CD14-positive monocyte (primary cell): ENCODE measurements at regions not wholly inside any gene's neighbourhood (a gene's known extent, or its start where the extent isn't known, plus 50 kb on each side); places are given as distances from the start of the nearest gene placed in this dataset.
"Not testable (repeated sequence)": the region's sequence is repeated elsewhere in the genome, so short reads cannot be mapped to it uniquely, and the experiment has no call there.

Experiments used
- DNase-seq, 3 donors: peaks; one replicate each; pipeline ENCODE4 v3.0.0-alpha.2; 2011 to 2022
- H2AFZ ChIP-seq: 2 replicates; pipeline ENCODE4 v1.6.0; 2012; ENCODE audit warnings: mild to moderate bottlenecking, low read depth, low read length, inconsistent platforms; ENCODE audit not compliant: insufficient read depth, poor library complexity, severe bottlenecking
- H3K27ac ChIP-seq, 2 donors: 1 replicate in 1 of 2; 2 replicates in 1 of 2; pipeline ENCODE4 v1.5.1; 2012 to 2013; ENCODE audit warnings: low read length in 2 of 2, control low read depth in 1 of 2, inconsistent platforms in 1 of 2, low read depth in 1 of 2, mild to moderate bottlenecking in 1 of 2
- H3K27me3 ChIP-seq, 2 donors: one replicate each; pipeline versions ENCODE4 v1.6.0 to v1.6.1; 2011 to 2013; ENCODE audit warnings: low read length in 2 of 2; ENCODE audit not compliant: control insufficient read depth in 2 of 2, insufficient read depth in 2 of 2
- H3K36me3 ChIP-seq, 2 donors: replicated peaks in 1 of 2; 1 replicate in 1 of 2; 2 replicates in 1 of 2; pipeline versions ENCODE4 v1.5.1 to v1.6.1; 2012 to 2013; ENCODE audit warnings: low read length in 2 of 2, control low read depth in 1 of 2, inconsistent platforms in 1 of 2, mild to moderate bottlenecking in 1 of 2; ENCODE audit not compliant: insufficient read depth in 2 of 2, control insufficient read depth in 1 of 2
- H3K4me1 ChIP-seq, 2 donors: 1 replicate in 1 of 2; 2 replicates in 1 of 2; pipeline versions ENCODE4 v1.5.1 to v1.6.1; 2012 to 2013; ENCODE audit warnings: low read length in 2 of 2, control low read depth in 1 of 2, inconsistent platforms in 1 of 2, mild to moderate bottlenecking in 1 of 2, moderate library complexity in 1 of 2; ENCODE audit not compliant: insufficient read depth in 2 of 2, control insufficient read depth in 1 of 2
- H3K4me2 ChIP-seq: replicated peaks from 2 replicates; pipeline ENCODE3; 2012; ENCODE audit warnings: low read length, moderate library complexity, mild to moderate bottlenecking; ENCODE audit not compliant: poor library complexity, severe bottlenecking; ENCODE audit errors: extremely low read depth
- H3K4me3 ChIP-seq, 3 experiments: fragments of 200-600 bp in 1 of 3; sonication (generic) in 1 of 3; replicated peaks in 1 of 3; 1 replicate in 2 of 3; 2 replicates in 1 of 3; pipeline ENCODE4 v1.5.1; 2011 to 2013; ENCODE audit warnings: low read length in 3 of 3, mild to moderate bottlenecking in 3 of 3, control low read depth in 2 of 3, low read depth in 2 of 3, inconsistent platforms in 1 of 3, moderate library complexity in 1 of 3
- H3K79me2 ChIP-seq: 2 replicates; pipeline ENCODE4 v1.6.0; 2012; ENCODE audit warnings: mild to moderate bottlenecking, control low read depth, inconsistent platforms, low read length, moderate library complexity; ENCODE audit not compliant: insufficient read depth
- H3K9ac ChIP-seq: 2 replicates; pipeline ENCODE4 v1.6.0; 2017; ENCODE audit warnings: low read length, mild to moderate bottlenecking; ENCODE audit not compliant: insufficient read depth, poor library complexity, severe bottlenecking
- H3K9me3 ChIP-seq, 2 donors: replicated peaks in 1 of 2; 1 replicate in 1 of 2; 2 replicates in 1 of 2; pipeline versions ENCODE4 v1.5.1 to v1.6.1; 2012 to 2013; ENCODE audit warnings: low read length in 2 of 2, control low read depth in 1 of 2; ENCODE audit not compliant: control insufficient read depth in 1 of 2, insufficient read depth in 1 of 2
- H4K20me1 ChIP-seq: 2 replicates; pipeline ENCODE4 v1.6.0; 2012; ENCODE audit warnings: mild to moderate bottlenecking, low read length, control low read depth, moderate library complexity; ENCODE audit not compliant: insufficient read depth
- H3K27ac Mint-ChIP-seq, 7 donors: one replicate each; pipeline ENCODE4 v1.8.0; 2020; ENCODE audit warnings: mild to moderate bottlenecking in 7 of 7, mixed read lengths in 7 of 7, moderate library complexity in 6 of 7, inconsistent platforms in 2 of 7
- H3K27me3 Mint-ChIP-seq, 3 donors: one replicate each; pipeline ENCODE4 v1.8.0; 2021 to 2022; ENCODE audit warnings: low read depth in 3 of 3, mild to moderate bottlenecking in 3 of 3, mixed read lengths in 3 of 3, moderate library complexity in 3 of 3, inconsistent platforms in 1 of 3
- H3K36me3 Mint-ChIP-seq, 2 donors: one replicate each; pipeline ENCODE4 v1.8.0; 2020; ENCODE audit warnings: mixed read lengths in 2 of 2, inconsistent platforms in 1 of 2, mild to moderate bottlenecking in 1 of 2
- H3K4me1 Mint-ChIP-seq: one replicate; pipeline ENCODE4 v1.8.0; 2020; ENCODE audit warnings: mild to moderate bottlenecking, mixed read lengths
- H3K4me3 Mint-ChIP-seq, 2 donors: one replicate each; pipeline ENCODE4 v1.8.0; 2020; ENCODE audit warnings: mild to moderate bottlenecking in 2 of 2, mixed read lengths in 2 of 2, moderate library complexity in 1 of 2
- H3K9me3 Mint-ChIP-seq, 7 donors: one replicate each; pipeline ENCODE4 v1.8.0; 2020 to 2022; ENCODE audit warnings: mixed read lengths in 7 of 7, mild to moderate bottlenecking in 6 of 7, moderate library complexity in 6 of 7, inconsistent platforms in 2 of 7
- CTCF ChIP-seq: fragments of 200-600 bp; IDR thresholded peaks from one replicate; pipeline ENCODE4 v1.8.0; 2022; ENCODE audit warnings: antibody characterized with exemption, mild to moderate bottlenecking
- WGBS: methylation state at CpG from one replicate; pipeline ENCODE4 v1.1.5; 2013; ENCODE audit warnings: missing lambda C conversion rate; ENCODE audit not compliant: insufficient coverage; 5-methylcytosine and 5-hydroxymethylcytosine counted together
- intact Hi-C, 2 donors: fragments of 100-400 bp; cut with micrococcal nuclease; formaldehyde crosslinking; loops; one replicate each; pipeline versions ENCODE4 v1.15.0 to v1.15.1; 2023

DNA sequence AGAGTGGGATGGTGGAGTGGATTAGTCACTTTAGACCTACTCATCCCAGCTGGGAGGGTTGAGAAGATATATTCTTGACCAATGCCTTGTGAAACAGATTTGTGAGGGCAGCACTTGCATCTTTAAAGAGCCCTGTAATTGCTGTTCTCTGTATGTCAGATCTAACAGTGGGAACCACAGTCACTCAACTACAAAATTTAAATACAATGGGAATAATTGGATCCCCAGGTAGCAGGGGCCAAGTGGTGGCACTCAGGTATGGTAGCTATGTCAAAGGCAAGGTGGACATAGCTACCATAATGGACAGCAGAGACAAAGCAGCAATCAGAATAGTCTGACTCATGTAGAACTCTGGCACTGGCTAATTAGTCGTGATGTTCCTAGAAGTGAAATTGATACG lies 559.6 kb downstream of the PTPRU start:
- H3K36me3 ChIP-seq, DNase-seq, H3K79me2 ChIP-seq, H2AFZ ChIP-seq, H3K27ac ChIP-seq, H3K27me3 ChIP-seq, H3K9ac ChIP-seq, H3K4me2 ChIP-seq, H4K20me1 ChIP-seq, H3K4me3 Mint-ChIP-seq, H3K4me1 ChIP-seq, H3K4me3 ChIP-seq, H3K4me1 Mint-ChIP-seq, H3K36me3 Mint-ChIP-seq, H3K27ac Mint-ChIP-seq, H3K9me3 ChIP-seq: not testable (repeated sequence)
- Mint-ChIP-seq H3K27me3 (peaks cover 2 to 11% (median 3%) of the 10 kb centered on the region in 3 donors), H3K9me3 (peaks cover 0 to 15% (median 8%) of the 10 kb centered on the region in 7 donors)
- intact Hi-C loops, result loop anchor here in 1 of 2 donors (10.0 kb wide), 2 partner anchors 289 to 909 kb away; no protein-coding TSS in a partner anchor
- no CpG with 5 or more reads among the region's 2 CpGs for WGBS

- H3K4me3 Mint-ChIP-seq, result peak overlapping the region in 1 of 2 donors; percentile 28
- H3K79me2 ChIP-seq, result no peaks in the 10 kb centered on the region
- intact Hi-C loops, result loop anchor here in 1 of 2 donors (5.0 to 10.0 kb wide), 3 partner anchors 291 to 911 kb away; no protein-coding TSS in a partner anchor
- WGBS, result 59% methylated on average over 2 of the region's 8 CpGs
- no peak overlapping the region for H3K9ac ChIP-seq
- H3K4me1 Mint-ChIP-seq, result peaks cover 3% of the 10 kb centered on the region
- no peaks in the 10 kb centered on the region for H3K4me1 ChIP-seq
- H3K27me3 Mint-ChIP-seq, result peaks cover 4 to 12% (median 5%) of the 10 kb centered on the region in 3 donors
- H3K36me3 ChIP-seq, result no peaks in the 10 kb centered on the region
- H3K4me2 ChIP-seq, result no peak overlapping the region
- DNase-seq, result no peak
- no peak for TF ChIP-seq CTCF
- H3K4me3 ChIP-seq, result no peak overlapping the region
- H3K9me3 Mint-ChIP-seq, result peaks cover 0 to 15% (median 8%) of the 10 kb centered on the region in 7 donors
- H3K9me3 ChIP-seq, result no peaks in the 10 kb centered on the region
- no peaks in the 10 kb centered on the region for H4K20me1 ChIP-seq
- H2AFZ ChIP-seq, result no peak overlapping the region
- no peaks in the 10 kb centered on the region for H3K27me3 ChIP-seq
- H3K27ac Mint-ChIP-seq, result no peak overlapping the region
- H3K27ac ChIP-seq, result no peak overlapping the region
- no peaks in the 10 kb centered on the region for H3K36me3 Mint-ChIP-seq
Measured at GRCh38 chr1:29793653-29794348, 557.5 kb downstream of the PTPRU start.
